Esophagus muscularis mucosa (tissue), 4 donors: ENCODE measurements at regions not wholly inside any gene's neighbourhood (a gene's known extent, or its start where the extent isn't known, plus 50 kb on each side); places are given as distances from the start of the nearest gene placed in this dataset.

Source experiments
- DNase-seq: peaks from one replicate; pipeline ENCODE4 v3.0.0-alpha.2; 2017; ENCODE audit errors: extremely low spot score
- H3K27ac ChIP-seq, 4 donors: fragments of 200-600 bp; sonication (generic); replicated peaks in 1 of 4; 1 replicate in 3 of 4; 2 replicates in 1 of 4; pipeline ENCODE4 v1.5.1; 2016 to 2019; ENCODE audit warnings: mild to moderate bottlenecking in 1 of 4
- H3K27me3 ChIP-seq, 4 donors: fragments of 200-600 bp; sonication (generic); one replicate each; pipeline versions ENCODE4 v1.5.1 to v1.6.0; 2016 to 2019
- H3K36me3 ChIP-seq, 4 donors: fragments of 200-600 bp; sonication (generic); one replicate each; pipeline ENCODE4 v1.5.1; 2016 to 2019
- H3K4me1 ChIP-seq, 4 donors: fragments of 200-600 bp; sonication (generic); one replicate each; pipeline ENCODE4 v1.5.1; 2016 to 2019
- H3K4me3 ChIP-seq, 4 donors: fragments of 200-600 bp; sonication (generic); 1 replicate in 2 of 4; 2 replicates in 2 of 4; pipeline ENCODE4 v1.5.1; 2016 to 2019; ENCODE audit warnings: mild to moderate bottlenecking in 4 of 4, moderate library complexity in 1 of 4
- H3K9me3 ChIP-seq, 4 donors: fragments of 200-600 bp; sonication (generic); 1 replicate in 3 of 4; 2 replicates in 1 of 4; pipeline ENCODE4 v1.5.1; 2016 to 2019
- CTCF ChIP-seq, 3 experiments: fragments of 200-600 bp in 2 of 3; fragments of 450-650 bp in 1 of 3; sonication (generic) in 2 of 3; IDR thresholded peaks; one replicate each; pipeline ENCODE4 v1.5.1; 2017 to 2019; ENCODE audit warnings: antibody characterized with exemption in 3 of 3, mild to moderate bottlenecking in 2 of 3, moderate library complexity in 1 of 3
- EP300 ChIP-seq: sonication (generic); formaldehyde crosslinking; IDR thresholded peaks from one replicate; pipeline ENCODE4 v1.6.1; 2017; ENCODE audit warnings: antibody characterized with exemption
- POLR2A ChIP-seq: fragments of 450-650 bp; IDR thresholded peaks from one replicate; pipeline ENCODE4 v1.6.1; 2017; ENCODE audit warnings: antibody characterized with exemption, moderate library complexity, mild to moderate bottlenecking, low read depth
- POLR2AphosphoS5 ChIP-seq, 2 donors: sonication (generic); formaldehyde crosslinking; IDR thresholded peaks; one replicate each; pipeline ENCODE4 v1.6.1; 2017; ENCODE audit warnings: antibody characterized with exemption in 2 of 2
- WGBS: methylation state at CpG from one replicate; pipeline ENCODE4 v1.1.5; 2018; 5-methylcytosine and 5-hydroxymethylcytosine counted together
- intact Hi-C: fragments of 100-400 bp; cut with DNase I; formaldehyde crosslinking; loops from one replicate; pipeline ENCODE4 v1.15.1; 2023

- no peak overlapping the region for H3K4me3 ChIP-seq
- H3K4me1 ChIP-seq = no peaks in the 10 kb centered on the region
- 74% methylated on average over 2 of the region's 2 CpGs for WGBS
- TF ChIP-seq POLR2AphosphoS5 (IDR thresholded peaks at IDR 0.05) (no peak), EP300 (no peak), CTCF (IDR thresholded peaks at IDR 0.05) (no peak), POLR2A (no peak)
- no peak overlapping the region for H3K27ac ChIP-seq
- no peaks in the 10 kb centered on the region for H3K36me3 ChIP-seq
- intact Hi-C loops = no loop called here
- DNase-seq = no peak
- H3K27me3 ChIP-seq = no peaks in the 10 kb centered on the region
- H3K9me3 ChIP-seq = no peaks in the 10 kb centered on the region
These were observed 81.5 kb upstream of the DPYD start for GRCh38 chr1:98002288-98002687.

GRCh38 chr1:98001764-98002163 is 80.9 kb upstream of the DPYD start:
- 93% methylated on average over 1 of the region's 1 CpG for WGBS
- Histone ChIP-seq H3K4me1 (no peaks in the 10 kb centered on the region), H3K27ac (no peak overlapping the region), H3K36me3 (no peaks in the 10 kb centered on the region), H3K4me3 (no peak overlapping the region), H3K27me3 (no peaks in the 10 kb centered on the region), H3K9me3 (no peaks in the 10 kb centered on the region)
- TF ChIP-seq POLR2AphosphoS5 (IDR thresholded peaks at IDR 0.05) = no peak
- TF ChIP-seq EP300 = no peak
- TF ChIP-seq CTCF (IDR thresholded peaks at IDR 0.05) = no peak
- no peak for TF ChIP-seq POLR2A
- no peak for DNase-seq
- intact Hi-C loops = no loop called here

DNA sequence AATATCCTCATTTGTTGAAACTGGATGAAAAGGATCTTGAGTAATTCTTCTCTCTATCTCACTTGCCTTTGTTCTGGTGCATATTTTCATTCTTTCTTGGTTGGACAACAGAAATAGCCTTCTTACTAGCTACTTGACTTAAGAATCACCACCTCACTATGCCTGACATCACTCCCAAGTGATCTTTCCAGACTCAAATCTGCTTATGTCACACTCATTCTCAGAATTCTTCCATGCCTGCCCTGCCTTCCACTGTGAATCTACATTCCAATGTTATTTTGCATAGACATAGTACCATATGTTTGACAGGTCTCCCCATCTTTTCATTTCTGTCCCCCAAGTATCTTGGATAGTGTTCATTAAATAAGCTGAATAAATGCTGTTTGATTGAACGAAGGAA is 78.5 kb upstream of the DPYD start:
- Histone ChIP-seq H3K27me3 (no peaks in the 10 kb centered on the region), H3K9me3 (no peaks in the 10 kb centered on the region), H3K4me3 (no peak overlapping the region), H3K4me1 (no peaks in the 10 kb centered on the region), H3K36me3 (no peaks in the 10 kb centered on the region), H3K27ac (no peak overlapping the region)
- TF ChIP-seq POLR2AphosphoS5 (IDR thresholded peaks at IDR 0.05) (no peak), CTCF (IDR thresholded peaks at IDR 0.05) (no peak), POLR2A (no peak), EP300 (no peak)
- intact Hi-C loops = no loop called here
- DNase-seq = no peak
- WGBS = 77% methylated on average over 1 of the region's 1 CpG

DNA sequence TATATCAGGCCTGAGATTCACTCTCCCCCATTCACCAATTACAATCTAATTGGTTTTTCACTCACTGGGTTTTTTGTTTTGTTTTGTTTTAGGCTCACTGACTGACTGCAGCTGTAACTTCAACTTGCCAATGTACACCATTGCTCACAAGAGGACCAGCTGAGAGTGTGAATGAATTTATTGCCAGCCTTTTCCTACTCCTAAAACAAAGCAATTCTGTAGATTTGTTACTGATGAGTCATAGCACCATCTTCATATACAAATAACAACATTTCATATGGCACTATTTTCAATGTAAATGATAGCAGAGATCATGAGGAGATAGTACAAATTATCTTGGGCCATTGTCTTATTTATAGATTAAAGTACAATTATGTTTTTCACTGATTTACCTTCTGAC is 76.0 kb upstream of the DPYD start:
- H3K9me3 ChIP-seq = no peaks in the 10 kb centered on the region
- H3K27me3 ChIP-seq = no peaks in the 10 kb centered on the region
- H3K4me3 ChIP-seq = no peak overlapping the region
- no peaks in the 10 kb centered on the region for H3K36me3 ChIP-seq
- H3K4me1 ChIP-seq = no peaks in the 10 kb centered on the region
- no peak for TF ChIP-seq CTCF (IDR thresholded peaks at IDR 0.05)
- no peak for TF ChIP-seq EP300
- no peak for TF ChIP-seq POLR2A
- no peak for TF ChIP-seq POLR2AphosphoS5 (IDR thresholded peaks at IDR 0.05)
- no peak for DNase-seq
- intact Hi-C loops = no loop called here
- no peak overlapping the region for H3K27ac ChIP-seq

- no peak overlapping the region for H3K4me3 ChIP-seq
- TF ChIP-seq POLR2A = no peak
- no peak for TF ChIP-seq POLR2AphosphoS5 (IDR thresholded peaks at IDR 0.05)
- no peak for TF ChIP-seq EP300
- H3K9me3 ChIP-seq = no peaks in the 10 kb centered on the region
- intact Hi-C loops = no loop called here
- no peaks in the 10 kb centered on the region for H3K27me3 ChIP-seq
- H3K27ac ChIP-seq = no peak overlapping the region
- H3K36me3 ChIP-seq = no peaks in the 10 kb centered on the region
- WGBS = 92% methylated on average over 4 of the region's 4 CpGs
- no peak for DNase-seq
- no peaks in the 10 kb centered on the region for H3K4me1 ChIP-seq
These were observed 68.4 kb upstream of the DPYD start for GRCh38 chr1:97989094-97989680.
